ENCODE measurements at regions not wholly inside any gene's neighbourhood (a gene's known extent, or its start where the extent isn't known, plus 50 kb on each side); places are given as distances from the start of the nearest gene placed in this dataset.

DNA sequence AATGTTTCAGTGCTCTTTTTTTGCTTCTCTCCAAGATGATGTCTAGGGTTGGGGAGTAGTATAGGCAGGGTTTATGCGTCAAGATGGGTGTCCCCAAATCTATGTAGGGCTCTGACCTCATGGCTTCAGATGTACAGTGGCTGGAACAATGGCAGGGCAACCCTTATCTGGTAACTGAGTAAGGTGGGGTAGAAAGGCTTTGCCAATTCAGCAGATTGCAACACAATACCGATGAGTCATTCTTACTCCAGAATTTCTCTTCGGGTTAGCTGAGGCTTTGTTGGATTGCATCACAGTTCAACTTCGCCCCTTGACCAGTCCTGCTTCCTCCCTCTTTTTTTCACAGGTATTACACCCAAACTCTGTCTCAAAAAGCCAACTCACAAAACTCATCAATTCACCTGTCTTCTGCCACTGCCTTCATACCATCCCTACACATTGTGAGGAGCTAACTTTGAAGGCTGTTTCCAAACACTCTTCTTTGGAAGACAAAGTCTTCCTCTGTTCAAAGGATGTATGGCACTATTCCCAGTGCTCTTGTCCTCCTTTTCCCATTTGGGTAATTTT lies 190.2 kb upstream of the CNOT2 start:
- WGBS, 5 donors, result 48 to 75% (median 63%) methylated on average over 4 of the region's 4 CpGs
- peaks cover 0 to 14% (median 3%) of the 10 kb centered on the region in 6 donors for H3K4me1 ChIP-seq
- H3K27me3 ChIP-seq (replicated peaks in 1 of 7), result no peaks in the 10 kb centered on the region
- intact Hi-C loops (cut with DNase I; ENCODE audit: low total_unique reads), result no loop called here
- DNase-seq, result no peak
- H3K36me3 ChIP-seq, result no peaks in the 10 kb centered on the region
- no peak overlapping the region for H3K4me3 ChIP-seq
- H3K27ac ChIP-seq, result no peak overlapping the region
- H3K9me3 ChIP-seq, result no peaks in the 10 kb centered on the region
- TF ChIP-seq, protein P1, sequence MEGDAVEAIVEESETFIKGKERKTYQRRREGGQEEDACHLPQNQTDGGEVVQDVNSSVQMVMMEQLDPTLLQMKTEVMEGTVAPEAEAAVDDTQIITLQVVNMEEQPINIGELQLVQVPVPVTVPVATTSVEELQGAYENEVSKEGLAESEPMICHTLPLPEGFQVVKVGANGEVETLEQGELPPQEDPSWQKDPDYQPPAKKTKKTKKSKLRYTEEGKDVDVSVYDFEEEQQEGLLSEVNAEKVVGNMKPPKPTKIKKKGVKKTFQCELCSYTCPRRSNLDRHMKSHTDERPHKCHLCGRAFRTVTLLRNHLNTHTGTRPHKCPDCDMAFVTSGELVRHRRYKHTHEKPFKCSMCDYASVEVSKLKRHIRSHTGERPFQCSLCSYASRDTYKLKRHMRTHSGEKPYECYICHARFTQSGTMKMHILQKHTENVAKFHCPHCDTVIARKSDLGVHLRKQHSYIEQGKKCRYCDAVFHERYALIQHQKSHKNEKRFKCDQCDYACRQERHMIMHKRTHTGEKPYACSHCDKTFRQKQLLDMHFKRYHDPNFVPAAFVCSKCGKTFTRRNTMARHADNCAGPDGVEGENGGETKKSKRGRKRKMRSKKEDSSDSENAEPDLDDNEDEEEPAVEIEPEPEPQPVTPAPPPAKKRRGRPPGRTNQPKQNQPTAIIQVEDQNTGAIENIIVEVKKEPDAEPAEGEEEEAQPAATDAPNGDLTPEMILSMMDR (IDR thresholded peaks at IDR 0.05 in 8 of 11, conservative IDR thresholded peaks at IDR 0.05 in 3 of 11), result no peak
- TF ChIP-seq POLR2AphosphoS5 (IDR thresholded peaks at IDR 0.05) (no peak), POLR2A (IDR thresholded peaks at IDR 0.05) (no peak)

DNA sequence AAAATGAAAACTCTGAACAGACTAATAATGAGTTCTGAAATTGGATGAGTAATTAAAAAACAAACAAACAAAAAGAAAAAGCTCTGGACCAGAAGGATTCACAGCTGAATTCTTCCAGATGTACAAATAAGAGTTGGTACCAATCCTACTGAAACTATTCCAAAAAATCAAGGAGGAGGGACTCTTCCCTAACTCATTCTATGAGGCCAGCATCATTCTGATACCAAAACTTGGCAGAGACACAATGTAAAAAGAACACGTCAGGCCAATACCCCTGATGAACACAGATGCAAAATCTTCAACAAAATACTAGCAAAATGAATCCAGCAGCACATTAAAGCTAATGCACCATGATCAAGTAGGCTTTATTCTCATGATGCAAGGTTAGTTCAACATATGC lies 183.9 kb upstream of the CNOT2 start:
- no peak for TF ChIP-seq POLR2AphosphoS5 (IDR thresholded peaks at IDR 0.05)
- TF ChIP-seq, protein P1 (IDR thresholded peaks at IDR 0.05 in 8 of 11, conservative IDR thresholded peaks at IDR 0.05 in 3 of 11), result no peak
- no peak for TF ChIP-seq POLR2A (IDR thresholded peaks at IDR 0.05)
- Histone ChIP-seq H3K27me3 (replicated peaks in 1 of 7) (no peaks in the 10 kb centered on the region), H3K4me1 (no peaks in the 10 kb centered on the region), H3K36me3 (no peaks in the 10 kb centered on the region), H3K9me3 (no peaks in the 10 kb centered on the region), H3K4me3 (no peak overlapping the region), H3K27ac (no peak overlapping the region)
- WGBS, 5 donors, result 44 to 83% (median 56%) methylated on average over 1 of the region's 1 CpG
- intact Hi-C loops (cut with DNase I; ENCODE audit: low total_unique reads), result no loop called here
- DNase-seq, result no peak

DNA sequence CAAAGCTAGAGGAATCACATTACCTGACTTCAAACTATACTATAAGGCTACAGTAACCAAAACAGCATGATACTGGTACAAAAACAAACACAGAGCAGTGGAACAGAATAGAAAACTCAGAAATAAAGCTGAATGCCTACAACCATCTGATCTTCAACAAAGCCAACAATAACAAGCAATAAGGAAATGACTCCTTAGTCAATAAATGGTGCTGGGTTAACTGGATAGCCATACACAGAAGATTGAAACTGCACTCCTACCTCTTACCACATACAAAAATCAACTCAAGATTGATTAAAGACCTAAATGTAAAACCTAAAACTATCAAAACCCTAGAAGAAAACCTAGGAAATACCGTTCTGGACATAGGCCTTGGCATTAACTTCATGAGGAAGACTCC lies 182.6 kb upstream of the CNOT2 start:
- WGBS, 5 donors, result 81 to 90% (median 85%) methylated on average over 1 of the region's 1 CpG
- H3K27me3 ChIP-seq (replicated peaks in 1 of 7), result no peaks in the 10 kb centered on the region
- H3K4me1 ChIP-seq, result no peaks in the 10 kb centered on the region
- TF ChIP-seq POLR2A (IDR thresholded peaks at IDR 0.05) (no peak), POLR2AphosphoS5 (IDR thresholded peaks at IDR 0.05) (no peak)
- TF ChIP-seq, protein P1 (IDR thresholded peaks at IDR 0.05 in 8 of 11, conservative IDR thresholded peaks at IDR 0.05 in 3 of 11), result no peak
- no peaks in the 10 kb centered on the region for H3K9me3 ChIP-seq
- no peak overlapping the region for H3K4me3 ChIP-seq
- no peak for DNase-seq
- no peak overlapping the region for H3K27ac ChIP-seq
- no peaks in the 10 kb centered on the region for H3K36me3 ChIP-seq
- intact Hi-C loops (cut with DNase I; ENCODE audit: low total_unique reads), result no loop called here

DNA sequence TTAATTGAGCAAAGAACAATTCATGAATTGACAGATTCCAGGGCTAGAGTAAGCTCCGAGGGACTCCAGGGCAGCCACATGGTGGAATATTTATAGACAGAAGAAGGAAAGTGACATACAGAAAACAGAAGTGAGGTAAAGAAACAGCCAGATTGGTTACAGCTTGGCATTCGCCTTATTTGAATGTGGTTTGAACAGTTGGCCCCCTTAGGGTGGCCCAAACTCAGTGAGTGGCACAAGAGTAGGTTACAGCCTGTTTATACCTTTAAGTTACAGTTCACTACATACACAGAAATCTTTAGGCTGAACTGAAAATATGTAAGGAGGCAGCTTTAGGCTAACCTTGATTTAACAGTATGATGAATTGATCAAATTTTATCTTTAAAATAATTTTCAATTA lies 174.5 kb upstream of the CNOT2 start:
- Histone ChIP-seq H3K27me3 (replicated peaks in 1 of 7) (no peaks in the 10 kb centered on the region), H3K4me1 (no peaks in the 10 kb centered on the region), H3K9me3 (no peaks in the 10 kb centered on the region), H3K36me3 (no peaks in the 10 kb centered on the region), H3K27ac (no peak overlapping the region), H3K4me3 (no peak overlapping the region)
- no peak for DNase-seq
- TF ChIP-seq, protein P1 (IDR thresholded peaks at IDR 0.05 in 8 of 11, conservative IDR thresholded peaks at IDR 0.05 in 3 of 11), result no peak
- no peak for TF ChIP-seq POLR2A (IDR thresholded peaks at IDR 0.05)
- TF ChIP-seq POLR2AphosphoS5 (IDR thresholded peaks at IDR 0.05), result no peak
- intact Hi-C loops (cut with DNase I; ENCODE audit: low total_unique reads), result no loop called here
- 33 to 63% (median 42%) methylated on average over 2 of the region's 2 CpGs for WGBS, 5 donors

Data from spleen (tissue), 11 donors.